ENCODE measurements at regions not wholly inside any gene's neighbourhood (a gene's known extent, or its start where the extent isn't known, plus 50 kb on each side); places are given as distances from the start of the nearest gene placed in this dataset.

GRCh38 chr21:22138297-22139016 lies 1140.2 kb downstream of the NCAM2 start:
- Histone ChIP-seq H2AFZ (ENCODE audit: low read depth, low read length, poor library complexity, severe bottlenecking) (no peak overlapping the region), H3K27ac (ENCODE audit: low read depth, low read length) (no peak overlapping the region), H3K4me2 (ENCODE audit: low read length) (no peak overlapping the region), H3K36me3 (ENCODE audit: control insufficient read depth in 1 of 2, insufficient read depth in 2 of 2, low read length in 2 of 2) (no peaks in the 10 kb centered on the region), H3K9me3 (ENCODE audit: control insufficient read depth in 1 of 2, insufficient read depth in 1 of 2, low read depth in 1 of 2, low read length in 2 of 2) (peaks cover 7 to 17% of the 10 kb centered on the region in 2 experiments; a peak in 2 of 4 replicates), H3K9me2 (ENCODE audit: insufficient read depth) (no peaks in the 10 kb centered on the region), H4K20me1 (ENCODE audit: insufficient read depth) (no peaks in the 10 kb centered on the region), H3K4me1 (ENCODE audit: control insufficient read depth in 1 of 2, insufficient read depth in 2 of 2, low read length in 2 of 2) (no peaks in the 10 kb centered on the region), H3K27me3 (ENCODE audit: insufficient read depth, low read length) (no peaks in the 10 kb centered on the region), H3K4me3 (replicated peaks in 1 of 2; ENCODE audit: low read depth in 1 of 2, low read length in 2 of 2) (no peak overlapping the region), H3K9ac (ENCODE audit: low read length) (no peak overlapping the region), H3K79me2 (ENCODE audit: insufficient read depth, low read length) (no peaks in the 10 kb centered on the region)
- ATAC-seq: no peak
- POLR2A ChIA-PET: no interaction called here
- no peak for DNase-seq (ENCODE audit: low read depth, low spot score)
- RAD21 ChIA-PET (ENCODE audit: low non-redundant PET in 1 of 2, low total read pairs in 2 of 2, uncharacterized antibody in 2 of 2, unreplicated experiment in 2 of 2): no interaction called here
- intact Hi-C loops (cut with micrococcal nuclease): no loop called here
- CTCF ChIA-PET: no interaction called here
- no TSS peak for BruUV-seq (replicated peaks)
- TF ChIP-seq POLR2A (IDR thresholded peaks at IDR 0.05; ENCODE audit: borderline replicate concordance, extremely low read depth, insufficient read depth, insufficient read length) (no peak), EZH2 (IDR thresholded peaks at IDR 0.05) (no peak)
- TF ChIP-seq, protein P1, sequence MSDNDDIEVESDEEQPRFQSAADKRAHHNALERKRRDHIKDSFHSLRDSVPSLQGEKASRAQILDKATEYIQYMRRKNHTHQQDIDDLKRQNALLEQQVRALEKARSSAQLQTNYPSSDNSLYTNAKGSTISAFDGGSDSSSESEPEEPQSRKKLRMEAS (IDR thresholded peaks at IDR 0.05): no peak

GRCh38 chr21:22145545-22145944 lies 1147.3 kb downstream of the NCAM2 start:
- H3K4me3 ChIP-seq (replicated peaks in 1 of 2; ENCODE audit: low read depth in 1 of 2, low read length in 2 of 2): no peak overlapping the region
- DNase-seq (ENCODE audit: low read depth, low spot score) (no peak), ATAC-seq (no peak)
- intact Hi-C loops (cut with micrococcal nuclease): no loop called here
- H3K27ac ChIP-seq (ENCODE audit: low read depth, low read length): no peak overlapping the region
- ChIA-PET RAD21 (ENCODE audit: low non-redundant PET in 1 of 2, low total read pairs in 2 of 2, uncharacterized antibody in 2 of 2, unreplicated experiment in 2 of 2) (no interaction called here), POLR2A (no interaction called here), CTCF (no interaction called here)
- TF ChIP-seq ZFX (IDR thresholded peaks at IDR 0.05): no peak
- peaks cover 17% of the 10 kb centered on the region in 2 experiments; a peak in 2 of 4 replicates for H3K9me3 ChIP-seq (ENCODE audit: control insufficient read depth in 1 of 2, insufficient read depth in 1 of 2, low read depth in 1 of 2, low read length in 2 of 2)
- no peaks in the 10 kb centered on the region for H3K27me3 ChIP-seq (ENCODE audit: insufficient read depth, low read length)
- no peaks in the 10 kb centered on the region for H3K36me3 ChIP-seq (ENCODE audit: control insufficient read depth in 1 of 2, insufficient read depth in 2 of 2, low read length in 2 of 2)
- H4K20me1 ChIP-seq (ENCODE audit: insufficient read depth): no peaks in the 10 kb centered on the region
- H2AFZ ChIP-seq (ENCODE audit: low read depth, low read length, poor library complexity, severe bottlenecking): no peak overlapping the region
- no peaks in the 10 kb centered on the region for H3K79me2 ChIP-seq (ENCODE audit: insufficient read depth, low read length)
- H3K4me2 ChIP-seq (ENCODE audit: low read length): no peak overlapping the region
- no peak overlapping the region for H3K9ac ChIP-seq (ENCODE audit: low read length)
- no peaks in the 10 kb centered on the region for H3K9me2 ChIP-seq (ENCODE audit: insufficient read depth)
- no TSS peak for BruUV-seq (replicated peaks)
- H3K4me1 ChIP-seq (ENCODE audit: control insufficient read depth in 1 of 2, insufficient read depth in 2 of 2, low read length in 2 of 2): no peaks in the 10 kb centered on the region

All from HCT116 (cell line).